DND-41 (cell line): ENCODE measurements at regions not wholly inside any gene's neighbourhood (a gene's known extent, or its start where the extent isn't known, plus 50 kb on each side); places are given as distances from the start of the nearest gene placed in this dataset.

Experiments used
- ATAC-seq: fragments of 200-7000 bp; cut with Tn5 transposase; 3 replicates; pipeline ENCODE4 v1.9.1; 2021; ENCODE audit warnings: low read depth; ENCODE audit not compliant: insufficient read depth
- DNase-seq: peaks from one replicate; pipeline ENCODE4 v3.0.0-alpha.2; 2020
- H2AFZ ChIP-seq: 2 replicates; pipeline ENCODE4 v1.6.0; 2012; ENCODE audit warnings: low read depth, low read length
- H3K27ac ChIP-seq: 2 replicates; pipeline ENCODE4 v1.5.1; 2012; ENCODE audit warnings: low read length, inconsistent platforms
- H3K27me3 ChIP-seq: fragments of 200-600 bp; sonication (generic); 2 replicates; pipeline ENCODE4 v1.6.0; 2012; ENCODE audit warnings: low read length, mild to moderate bottlenecking, inconsistent platforms; ENCODE audit not compliant: insufficient read depth, poor library complexity
- H3K36me3 ChIP-seq: 2 replicates; pipeline ENCODE4 v1.5.1; 2012; ENCODE audit warnings: low read length, inconsistent platforms; ENCODE audit not compliant: insufficient read depth
- H3K4me1 ChIP-seq: 2 replicates; pipeline ENCODE4 v1.5.1; 2012; ENCODE audit warnings: mild to moderate bottlenecking, low read length; ENCODE audit not compliant: insufficient read depth
- H3K4me2 ChIP-seq: 2 replicates; pipeline ENCODE4 v1.6.0; 2012; ENCODE audit warnings: mild to moderate bottlenecking, moderate library complexity, low read length, inconsistent platforms; ENCODE audit not compliant: insufficient read depth
- H3K4me3 ChIP-seq, 2 experiments: fragments of 200-600 bp in 1 of 2; shearing (Covaris generic) in 1 of 2; 2 replicates each; pipeline ENCODE4 v1.5.1; 2012 to 2016; ENCODE audit warnings: inconsistent platforms in 2 of 2, low read length in 2 of 2, mild to moderate bottlenecking in 2 of 2, low read depth in 1 of 2, moderate library complexity in 1 of 2
- H3K79me2 ChIP-seq: 2 replicates; pipeline ENCODE4 v1.6.0; 2012; ENCODE audit warnings: low read length, inconsistent platforms; ENCODE audit not compliant: insufficient read depth
- H3K9ac ChIP-seq: 2 replicates; pipeline ENCODE4 v1.6.0; 2012; ENCODE audit warnings: low read depth, mild to moderate bottlenecking, inconsistent platforms, low read length, moderate library complexity
- H3K9me3 ChIP-seq: 2 replicates; pipeline ENCODE4 v1.5.1; 2012; ENCODE audit warnings: low read length, moderate library complexity, mild to moderate bottlenecking, inconsistent platforms; ENCODE audit not compliant: insufficient read depth, severe bottlenecking
- H4K20me1 ChIP-seq: 2 replicates; pipeline ENCODE4 v1.6.0; 2012; ENCODE audit warnings: low read length; ENCODE audit not compliant: insufficient read depth
- EZH2 ChIP-seq: IDR thresholded peaks from 3 replicates; pipeline ENCODE4 v1.6.1; 2012; ENCODE audit warnings: borderline replicate concordance, low read depth, mild to moderate bottlenecking, moderate library complexity, low read length, inconsistent platforms; ENCODE audit not compliant: severe bottlenecking
- TF ChIP-seq, protein P1 (sequence below): IDR thresholded peaks from 2 replicates; pipeline ENCODE4 v1.5.1; 2012; ENCODE audit warnings: borderline replicate concordance, low read length, moderate library complexity, mild to moderate bottlenecking; ENCODE audit not compliant: poor library complexity, severe bottlenecking; ENCODE audit errors: extremely low read depth

DNA sequence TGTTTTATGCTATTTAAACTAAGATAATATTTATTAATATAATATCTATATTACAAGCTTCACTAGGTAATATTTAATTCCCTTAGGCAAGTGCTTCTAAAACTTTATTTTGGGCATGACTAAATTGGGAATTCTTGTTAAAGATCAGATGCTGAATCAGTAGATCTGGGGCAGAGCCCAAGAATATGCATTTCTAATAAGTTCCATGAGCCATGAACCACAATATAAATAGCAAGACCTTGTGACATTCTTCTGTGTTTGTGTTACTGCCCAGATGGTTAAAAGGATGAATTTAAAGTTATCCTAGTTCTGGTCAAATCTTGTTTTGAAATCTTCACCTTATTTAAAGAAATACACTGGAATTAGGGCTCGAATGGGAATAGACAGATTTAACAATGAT, 258.4 kb upstream of the CACNA2D1 start:
- no peak overlapping the region for H3K4me3 ChIP-seq
- no peak for ATAC-seq

DNA sequence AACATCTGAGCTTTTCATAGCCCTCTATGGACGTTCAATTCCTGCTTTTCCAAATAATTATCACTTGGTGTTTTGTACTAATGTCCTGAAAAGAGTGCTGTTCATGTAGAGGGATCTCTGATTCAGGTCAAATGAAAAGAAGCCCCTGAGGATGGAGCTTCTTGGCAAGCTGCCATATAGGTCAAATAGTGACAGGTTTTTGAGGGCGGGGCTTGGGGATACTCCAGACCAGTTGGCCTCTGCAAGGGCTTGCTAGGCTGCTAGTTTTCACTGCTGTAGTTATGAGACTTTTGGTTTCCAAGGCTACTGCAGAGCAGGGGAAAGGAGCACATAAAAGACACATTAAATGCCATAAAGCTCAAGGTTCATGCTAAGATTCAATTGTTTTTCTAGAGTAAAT, 257.2 kb upstream of the CACNA2D1 start:
- H3K27me3 ChIP-seq: no peaks in the 10 kb centered on the region

More for the DNA sequence above, 258.4 kb upstream of the CACNA2D1 start:
- Histone ChIP-seq H2AFZ (no peak overlapping the region), H3K9ac (no peak overlapping the region), H3K27me3 (no peaks in the 10 kb centered on the region), H4K20me1 (no peaks in the 10 kb centered on the region), H3K4me1 (no peaks in the 10 kb centered on the region), H3K27ac (no peak overlapping the region), H3K9me3 (no peaks in the 10 kb centered on the region), H3K4me2 (no peak overlapping the region), H3K79me2 (no peaks in the 10 kb centered on the region), H3K36me3 (no peaks in the 10 kb centered on the region)
- no peak for DNase-seq
- TF ChIP-seq, protein P1, sequence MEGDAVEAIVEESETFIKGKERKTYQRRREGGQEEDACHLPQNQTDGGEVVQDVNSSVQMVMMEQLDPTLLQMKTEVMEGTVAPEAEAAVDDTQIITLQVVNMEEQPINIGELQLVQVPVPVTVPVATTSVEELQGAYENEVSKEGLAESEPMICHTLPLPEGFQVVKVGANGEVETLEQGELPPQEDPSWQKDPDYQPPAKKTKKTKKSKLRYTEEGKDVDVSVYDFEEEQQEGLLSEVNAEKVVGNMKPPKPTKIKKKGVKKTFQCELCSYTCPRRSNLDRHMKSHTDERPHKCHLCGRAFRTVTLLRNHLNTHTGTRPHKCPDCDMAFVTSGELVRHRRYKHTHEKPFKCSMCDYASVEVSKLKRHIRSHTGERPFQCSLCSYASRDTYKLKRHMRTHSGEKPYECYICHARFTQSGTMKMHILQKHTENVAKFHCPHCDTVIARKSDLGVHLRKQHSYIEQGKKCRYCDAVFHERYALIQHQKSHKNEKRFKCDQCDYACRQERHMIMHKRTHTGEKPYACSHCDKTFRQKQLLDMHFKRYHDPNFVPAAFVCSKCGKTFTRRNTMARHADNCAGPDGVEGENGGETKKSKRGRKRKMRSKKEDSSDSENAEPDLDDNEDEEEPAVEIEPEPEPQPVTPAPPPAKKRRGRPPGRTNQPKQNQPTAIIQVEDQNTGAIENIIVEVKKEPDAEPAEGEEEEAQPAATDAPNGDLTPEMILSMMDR: no peak
- TF ChIP-seq EZH2: no peak

DNA sequence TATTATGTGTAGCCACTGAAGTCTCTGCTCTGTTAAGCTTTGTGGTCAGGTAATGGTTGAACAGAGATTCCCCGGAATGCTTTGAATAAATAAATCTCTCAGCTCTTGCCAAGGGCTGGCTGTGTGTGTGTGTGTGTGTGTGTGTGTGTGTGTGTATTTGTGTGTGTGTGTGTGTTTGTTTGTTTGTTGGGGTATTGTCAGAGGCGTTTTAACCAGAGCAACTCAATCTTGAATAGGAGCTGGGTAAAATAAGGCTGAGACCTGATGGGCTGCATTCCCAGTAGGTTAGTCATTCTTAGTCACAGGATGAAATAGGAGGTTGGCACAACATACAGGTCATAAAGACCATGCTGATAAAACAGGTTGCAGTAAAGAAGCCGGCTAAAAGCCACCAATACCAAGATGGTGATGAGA, 256.2 kb upstream of the CACNA2D1 start:
- ATAC-seq (no peak), DNase-seq (no peak)
- Histone ChIP-seq H2AFZ (no peak overlapping the region), H3K27ac (no peak overlapping the region), H3K9ac (no peak overlapping the region), H3K36me3 (no peaks in the 10 kb centered on the region), H3K4me2 (no peak overlapping the region), H3K9me3 (no peaks in the 10 kb centered on the region), H3K4me3 (no peak overlapping the region), H4K20me1 (no peaks in the 10 kb centered on the region), H3K4me1 (no peaks in the 10 kb centered on the region), H3K27me3 (no peaks in the 10 kb centered on the region), H3K79me2 (no peaks in the 10 kb centered on the region)
- no peak for TF ChIP-seq EZH2
- TF ChIP-seq, protein P1: no peak

More for the DNA sequence above, 257.2 kb upstream of the CACNA2D1 start:
- Histone ChIP-seq H3K9me3 (no peaks in the 10 kb centered on the region), H4K20me1 (no peaks in the 10 kb centered on the region), H3K79me2 (no peaks in the 10 kb centered on the region), H3K36me3 (no peaks in the 10 kb centered on the region), H3K27ac (no peak overlapping the region), H2AFZ (no peak overlapping the region), H3K4me1 (no peaks in the 10 kb centered on the region), H3K4me3 (no peak overlapping the region), H3K9ac (no peak overlapping the region), H3K4me2 (no peak overlapping the region)
- DNase-seq (no peak), ATAC-seq (no peak)
- no peak for TF ChIP-seq EZH2
- TF ChIP-seq, protein P1: no peak

DNA sequence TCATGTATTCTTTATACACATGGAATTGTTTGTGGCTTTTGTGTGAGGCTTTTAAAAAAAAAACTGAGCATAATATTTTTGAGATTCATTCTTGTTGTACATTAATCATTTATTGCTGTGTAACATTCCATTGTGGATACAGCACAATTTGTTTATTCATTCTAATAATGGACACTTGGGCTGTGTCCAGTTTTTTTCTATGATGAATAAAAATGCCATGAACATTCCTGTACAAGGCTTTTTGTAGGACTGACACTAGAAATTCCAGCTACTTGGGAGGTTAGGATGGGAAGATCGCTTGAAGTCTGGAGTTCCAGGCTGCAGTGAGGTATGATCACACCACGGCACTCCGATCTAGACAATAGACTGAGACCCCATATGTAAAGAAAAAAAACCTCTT, 254.3 kb upstream of the CACNA2D1 start:
- Histone ChIP-seq H3K9ac (no peak overlapping the region), H3K36me3 (no peaks in the 10 kb centered on the region), H4K20me1 (no peaks in the 10 kb centered on the region), H3K4me1 (no peaks in the 10 kb centered on the region), H3K4me2 (no peak overlapping the region), H3K27ac (no peak overlapping the region), H3K27me3 (no peaks in the 10 kb centered on the region), H3K79me2 (no peaks in the 10 kb centered on the region), H3K4me3 (no peak overlapping the region), H2AFZ (no peak overlapping the region), H3K9me3 (no peaks in the 10 kb centered on the region)
- ATAC-seq (no peak), DNase-seq (no peak)
- TF ChIP-seq, protein P1: no peak
- no peak for TF ChIP-seq EZH2
